Natural killer cell (primary cell): ENCODE measurements at regions not wholly inside any gene's neighbourhood (a gene's known extent, or its start where the extent isn't known, plus 50 kb on each side); places are given as distances from the start of the nearest gene placed in this dataset.

Source experiments
- ATAC-seq, 3 donors: fragments of 150-1000 bp in 2 of 3; fragments of 200-7000 bp in 1 of 3; cut with Tn5 transposase; 1 replicate in 1 of 3; 2 replicates in 2 of 3; pipeline ENCODE4 v1.10.0; 2021; ENCODE audit warnings: mild to moderate bottlenecking in 2 of 3, moderate library complexity in 2 of 3
- DNase-seq, 2 donors: peaks; one replicate each; pipeline versions ENCODE4 v3.0.0 to v3.0.0-alpha.2; 2013 to 2021; ENCODE audit warnings: mixed read lengths in 1 of 2
- H3K27ac ChIP-seq: one replicate; pipeline ENCODE4 v1.5.1; 2013; ENCODE audit warnings: mild to moderate bottlenecking, low read length
- H3K27me3 ChIP-seq: one replicate; pipeline ENCODE4 v1.6.1; 2013; ENCODE audit warnings: low read length; ENCODE audit not compliant: control insufficient read depth, insufficient read depth
- H3K36me3 ChIP-seq: one replicate; pipeline ENCODE4 v1.6.1; 2013; ENCODE audit warnings: low read length; ENCODE audit not compliant: control insufficient read depth, insufficient read depth
- H3K4me1 ChIP-seq: one replicate; pipeline ENCODE4 v1.6.1; 2013; ENCODE audit warnings: low read length; ENCODE audit not compliant: control insufficient read depth, insufficient read depth
- H3K4me3 ChIP-seq: one replicate; pipeline ENCODE4 v1.5.1; 2013; ENCODE audit warnings: low read length
- H3K9me3 ChIP-seq: one replicate; pipeline ENCODE4 v1.6.1; 2013; ENCODE audit warnings: low read length; ENCODE audit not compliant: control insufficient read depth, insufficient read depth
- H3K27ac Mint-ChIP-seq, 2 donors: one replicate each; pipeline ENCODE4 v1.8.0; 2022; ENCODE audit warnings: mild to moderate bottlenecking in 2 of 2, mixed read lengths in 2 of 2, moderate library complexity in 1 of 2
- H3K27me3 Mint-ChIP-seq, 2 donors: one replicate each; pipeline ENCODE4 v1.8.0; 2022; ENCODE audit warnings: low read depth in 2 of 2, mixed read lengths in 2 of 2
- H3K36me3 Mint-ChIP-seq: one replicate; pipeline ENCODE4 v1.8.0; 2022; ENCODE audit warnings: mixed read lengths
- H3K4me1 Mint-ChIP-seq, 2 donors: one replicate each; pipeline ENCODE4 v1.8.0; 2022; ENCODE audit warnings: mixed read lengths in 2 of 2
- H3K4me3 Mint-ChIP-seq: one replicate; pipeline ENCODE4 v1.8.0; 2022; ENCODE audit warnings: mild to moderate bottlenecking, moderate library complexity, mixed read lengths
- H3K9me3 Mint-ChIP-seq, 2 donors: one replicate each; pipeline ENCODE4 v1.8.0; 2022; ENCODE audit warnings: mixed read lengths in 2 of 2
- WGBS: methylation state at CpG from one replicate; pipeline ENCODE4 v1.1.7; 2013; ENCODE audit warnings: missing lambda C conversion rate; ENCODE audit not compliant: insufficient coverage; 5-methylcytosine and 5-hydroxymethylcytosine counted together
- intact Hi-C: fragments of 100-400 bp; cut with micrococcal nuclease; formaldehyde crosslinking; loops from one replicate; pipeline ENCODE4 v1.14.2; 2022
- TF ChIP-seq, protein P1 (sequence below): fragments of 200-600 bp; IDR thresholded peaks from one replicate; pipeline ENCODE4 v1.8.0; 2022; ENCODE audit warnings: antibody characterized with exemption

- ATAC-seq (no peak), DNase-seq (no peak)
- Histone ChIP-seq H3K27me3 (no peaks in the 10 kb centered on the region), H3K27ac (no peak overlapping the region), H3K4me1 (no peaks in the 10 kb centered on the region), H3K9me3 (no peaks in the 10 kb centered on the region), H3K36me3 (no peaks in the 10 kb centered on the region), H3K4me3 (no peak overlapping the region)
- H3K4me1 Mint-ChIP-seq: peaks cover 0 to 9% of the 10 kb centered on the region in 2 donors
- no peaks in the 10 kb centered on the region for H3K36me3 Mint-ChIP-seq
- no peak overlapping the region for H3K27ac Mint-ChIP-seq
- H3K27me3 Mint-ChIP-seq: peaks cover 3 to 8% of the 10 kb centered on the region in 2 donors
- TF ChIP-seq, protein P1, sequence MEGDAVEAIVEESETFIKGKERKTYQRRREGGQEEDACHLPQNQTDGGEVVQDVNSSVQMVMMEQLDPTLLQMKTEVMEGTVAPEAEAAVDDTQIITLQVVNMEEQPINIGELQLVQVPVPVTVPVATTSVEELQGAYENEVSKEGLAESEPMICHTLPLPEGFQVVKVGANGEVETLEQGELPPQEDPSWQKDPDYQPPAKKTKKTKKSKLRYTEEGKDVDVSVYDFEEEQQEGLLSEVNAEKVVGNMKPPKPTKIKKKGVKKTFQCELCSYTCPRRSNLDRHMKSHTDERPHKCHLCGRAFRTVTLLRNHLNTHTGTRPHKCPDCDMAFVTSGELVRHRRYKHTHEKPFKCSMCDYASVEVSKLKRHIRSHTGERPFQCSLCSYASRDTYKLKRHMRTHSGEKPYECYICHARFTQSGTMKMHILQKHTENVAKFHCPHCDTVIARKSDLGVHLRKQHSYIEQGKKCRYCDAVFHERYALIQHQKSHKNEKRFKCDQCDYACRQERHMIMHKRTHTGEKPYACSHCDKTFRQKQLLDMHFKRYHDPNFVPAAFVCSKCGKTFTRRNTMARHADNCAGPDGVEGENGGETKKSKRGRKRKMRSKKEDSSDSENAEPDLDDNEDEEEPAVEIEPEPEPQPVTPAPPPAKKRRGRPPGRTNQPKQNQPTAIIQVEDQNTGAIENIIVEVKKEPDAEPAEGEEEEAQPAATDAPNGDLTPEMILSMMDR: no peak
- H3K9me3 Mint-ChIP-seq: no peaks in the 10 kb centered on the region
- 63% methylated on average over 5 of the region's 5 CpGs for WGBS
- no peak overlapping the region for H3K4me3 Mint-ChIP-seq
- intact Hi-C loops: no loop called here
These were observed 103.2 kb upstream of the VSTM2B start for GRCh38 chr19:29422486-29423085.

- DNase-seq (no peak), ATAC-seq (no peak)
- H3K27me3 Mint-ChIP-seq: peaks cover 7 to 8% of the 10 kb centered on the region in 2 donors
- no peak overlapping the region for H3K4me3 Mint-ChIP-seq
- no peak overlapping the region for H3K4me3 ChIP-seq
- TF ChIP-seq, protein P1: no peak
- H3K4me1 Mint-ChIP-seq: no peaks in the 10 kb centered on the region
- WGBS: 76% methylated on average over 5 of the region's 7 CpGs
- intact Hi-C loops: no loop called here
- no peaks in the 10 kb centered on the region for H3K4me1 ChIP-seq
- no peak overlapping the region for H3K27ac ChIP-seq
- no peak overlapping the region for H3K27ac Mint-ChIP-seq
- no peaks in the 10 kb centered on the region for H3K27me3 ChIP-seq
- no peaks in the 10 kb centered on the region for H3K36me3 Mint-ChIP-seq
- H3K36me3 ChIP-seq: no peaks in the 10 kb centered on the region
- H3K9me3 Mint-ChIP-seq: no peaks in the 10 kb centered on the region
- no peaks in the 10 kb centered on the region for H3K9me3 ChIP-seq
These were observed 97.7 kb upstream of the VSTM2B start for GRCh38 chr19:29428071-29428470.

DNA sequence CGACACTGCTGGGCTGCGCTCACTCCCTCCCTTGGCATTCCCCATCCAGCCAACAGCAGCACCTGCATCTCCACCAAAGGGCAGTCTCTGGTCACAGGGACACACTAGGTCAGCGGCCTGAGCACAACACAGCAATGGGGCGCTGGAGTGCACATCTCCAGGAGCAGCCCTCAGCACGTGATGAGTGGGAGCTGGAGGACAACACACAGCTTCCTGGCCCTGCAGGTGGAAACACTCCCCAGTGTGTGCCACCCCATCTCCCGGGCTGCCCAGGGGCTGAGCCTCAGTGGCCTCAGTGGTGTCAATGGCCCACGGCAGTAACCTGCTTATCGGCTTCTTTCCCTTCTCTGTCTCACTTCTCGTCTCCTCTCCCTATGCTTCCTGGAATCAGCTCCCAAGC lies 96.8 kb upstream of the VSTM2B start:
- Mint-ChIP-seq H3K4me1 (no peaks in the 10 kb centered on the region), H3K27me3 (peaks cover 7 to 8% of the 10 kb centered on the region in 2 donors), H3K4me3 (no peak overlapping the region), H3K36me3 (no peaks in the 10 kb centered on the region), H3K9me3 (no peaks in the 10 kb centered on the region), H3K27ac (no peak overlapping the region)
- no peaks in the 10 kb centered on the region for H3K36me3 ChIP-seq
- no peaks in the 10 kb centered on the region for H3K4me1 ChIP-seq
- no peak for DNase-seq
- no peak overlapping the region for H3K4me3 ChIP-seq
- no peak overlapping the region for H3K27ac ChIP-seq
- intact Hi-C loops: no loop called here
- ATAC-seq: no peak
- no peaks in the 10 kb centered on the region for H3K27me3 ChIP-seq
- WGBS: 75% methylated on average over 9 of the region's 9 CpGs
- TF ChIP-seq, protein P1: no peak
- H3K9me3 ChIP-seq: no peaks in the 10 kb centered on the region

GRCh38 chr19:29429581-29429980 lies 96.2 kb upstream of the VSTM2B start:
- intact Hi-C loops: no loop called here
- no peaks in the 10 kb centered on the region for H3K4me1 Mint-ChIP-seq
- no peaks in the 10 kb centered on the region for H3K4me1 ChIP-seq
- no peak overlapping the region for H3K27ac Mint-ChIP-seq
- H3K4me3 Mint-ChIP-seq: no peak overlapping the region
- H3K9me3 ChIP-seq: no peaks in the 10 kb centered on the region
- WGBS: 88% methylated on average over 15 of the region's 15 CpGs
- no peak for ATAC-seq
- TF ChIP-seq, protein P1: no peak
- no peak overlapping the region for H3K4me3 ChIP-seq
- H3K9me3 Mint-ChIP-seq: no peaks in the 10 kb centered on the region
- no peak for DNase-seq
- no peaks in the 10 kb centered on the region for H3K36me3 Mint-ChIP-seq
- no peaks in the 10 kb centered on the region for H3K36me3 ChIP-seq
- peaks cover 7 to 8% of the 10 kb centered on the region in 2 donors for H3K27me3 Mint-ChIP-seq
- H3K27ac ChIP-seq: no peak overlapping the region
- H3K27me3 ChIP-seq: no peaks in the 10 kb centered on the region
